M059J (cell line): ENCODE measurements at regions not wholly inside any gene's neighbourhood (a gene's known extent, or its start where the extent isn't known, plus 50 kb on each side); places are given as distances from the start of the nearest gene placed in this dataset.
"Not testable (repeated sequence)": the region's sequence is repeated elsewhere in the genome, so short reads cannot be mapped to it uniquely, and the experiment has no call there.

Source experiments
- DNase-seq: peaks from one replicate; pipeline ENCODE4 v3.0.0-alpha.2; 2012; ENCODE audit warnings: low read depth

GRCh38 chr1:146883190-146883589 is 54.9 kb upstream of the NBPF12 start:
- not testable (repeated sequence) for DNase-seq

GRCh38 chr1:146881096-146881495 is 57.0 kb upstream of the NBPF12 start:
- not testable (repeated sequence) for DNase-seq

DNA sequence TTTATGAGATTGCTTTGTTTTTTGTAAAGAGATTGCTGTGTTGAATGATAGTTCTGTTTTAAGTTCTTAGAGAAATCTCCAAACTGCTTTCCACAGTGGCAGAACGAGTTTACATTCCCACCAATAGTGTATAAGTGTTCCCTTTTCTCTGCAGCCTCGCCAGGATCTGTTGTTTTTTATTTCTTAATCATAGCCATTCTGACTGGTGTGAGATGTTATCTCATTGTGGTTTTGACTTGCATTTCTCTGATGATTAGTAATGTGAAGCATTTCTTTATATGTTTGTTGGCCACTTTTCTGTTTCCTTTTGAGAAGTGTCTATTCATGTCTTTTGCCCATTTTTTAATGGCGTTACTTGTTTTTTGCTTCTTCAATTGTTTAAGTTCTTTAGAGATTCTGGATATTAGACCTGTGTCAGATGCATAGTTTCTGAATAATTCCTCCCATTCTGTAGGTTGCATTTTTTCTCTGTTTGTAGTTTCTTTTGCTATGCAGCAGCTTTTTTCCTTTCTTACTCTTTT is 74.3 kb upstream of the NBPF12 start:
- DNase-seq = peak; percentile 26

GRCh38 chr1:146853147-146853546 is 85.0 kb upstream of the NBPF12 start:
- DNase-seq = not testable (repeated sequence)

DNA sequence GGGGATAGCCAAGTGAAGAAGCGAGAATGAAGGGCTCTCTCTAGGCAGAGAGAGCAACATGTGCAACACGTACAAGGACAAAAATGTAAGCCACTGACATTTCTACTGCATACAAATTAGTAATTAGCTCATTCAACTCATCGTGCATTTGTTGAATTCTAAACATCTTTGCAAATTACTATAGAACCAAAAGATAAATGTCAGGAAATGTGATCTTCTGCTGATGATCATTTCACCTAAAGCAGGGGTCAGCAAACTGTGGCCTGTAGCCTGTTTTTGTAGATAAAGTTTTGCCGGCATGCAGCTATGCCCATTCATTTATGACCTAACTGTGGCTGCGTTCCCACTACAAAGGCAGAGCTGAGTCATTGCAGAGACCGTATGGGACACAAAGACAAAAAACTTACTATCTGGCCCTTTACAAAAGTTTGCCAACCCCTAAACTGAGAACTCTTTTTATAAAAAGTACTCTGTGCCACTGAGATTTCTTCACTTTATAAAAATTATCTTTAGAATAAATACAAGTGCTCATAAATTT is 87.7 kb upstream of the NBPF12 start:
- peak; percentile 28 for DNase-seq

- DNase-seq = not testable (repeated sequence)
These were observed 99.4 kb upstream of the NBPF12 start for GRCh38 chr1:146838725-146839124.

DNA sequence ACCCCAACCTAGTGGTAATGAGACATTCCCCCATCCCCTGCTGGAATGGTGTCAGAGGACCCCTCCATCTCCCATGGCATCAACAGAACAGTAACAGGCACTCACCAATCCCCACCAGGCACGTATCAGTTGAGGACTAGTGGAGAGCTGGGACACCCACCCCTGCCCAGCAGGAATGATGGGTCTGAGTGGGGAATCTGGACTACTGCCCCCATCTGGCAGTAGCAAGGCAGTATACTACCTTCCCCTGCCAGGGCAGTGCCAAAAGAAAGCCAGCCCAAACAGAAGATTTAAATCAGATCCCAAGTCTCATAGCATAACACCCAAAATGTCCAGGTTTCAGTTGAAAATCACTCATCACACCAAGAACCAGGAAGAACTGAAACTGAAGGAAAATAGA is 111.2 kb upstream of the NBPF12 start:
- DNase-seq = not testable (repeated sequence)

- DNase-seq = not testable (repeated sequence)
These were observed 143.9 kb upstream of the NBPF12 start for GRCh38 chr1:146794236-146794635.

- DNase-seq = not testable (repeated sequence)
These were observed 145.4 kb upstream of the NBPF12 start for GRCh38 chr1:146792725-146793124.

DNA sequence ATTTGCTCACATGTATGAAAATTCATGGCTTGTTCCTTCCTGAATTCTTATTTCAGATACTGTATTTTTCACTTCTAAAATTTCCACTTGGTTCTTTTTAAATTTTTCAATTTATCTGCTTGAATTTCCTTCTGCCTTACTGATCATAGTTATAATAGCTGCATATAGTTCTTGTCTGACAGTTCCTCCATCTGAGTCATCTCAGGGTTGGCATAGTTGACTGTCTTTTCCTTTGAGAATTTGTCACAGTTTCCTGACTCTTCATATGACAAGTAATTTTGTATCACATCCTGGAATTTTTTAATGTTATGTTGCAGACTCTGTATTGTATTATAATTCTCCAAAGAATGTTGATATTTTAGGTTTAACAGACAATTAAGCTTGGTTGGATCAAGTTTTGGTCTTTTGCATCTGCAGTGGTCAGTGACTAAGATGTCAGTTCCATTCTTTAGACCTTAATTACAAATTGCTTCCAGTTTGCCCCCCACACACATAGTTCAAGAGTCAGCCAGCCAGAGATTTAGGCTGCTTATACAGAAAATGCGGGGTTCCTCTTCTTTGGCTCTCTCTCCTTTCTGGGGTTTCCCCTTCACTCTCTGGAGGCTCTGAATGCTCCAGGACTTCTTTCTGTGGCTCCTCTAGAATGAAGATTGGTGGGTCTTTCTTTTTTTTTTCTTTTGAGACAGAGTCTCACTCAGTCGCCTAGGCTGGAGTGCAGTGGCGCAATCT is 153.7 kb upstream of the NBPF12 start:
- peak; percentile 33 for DNase-seq

DNA sequence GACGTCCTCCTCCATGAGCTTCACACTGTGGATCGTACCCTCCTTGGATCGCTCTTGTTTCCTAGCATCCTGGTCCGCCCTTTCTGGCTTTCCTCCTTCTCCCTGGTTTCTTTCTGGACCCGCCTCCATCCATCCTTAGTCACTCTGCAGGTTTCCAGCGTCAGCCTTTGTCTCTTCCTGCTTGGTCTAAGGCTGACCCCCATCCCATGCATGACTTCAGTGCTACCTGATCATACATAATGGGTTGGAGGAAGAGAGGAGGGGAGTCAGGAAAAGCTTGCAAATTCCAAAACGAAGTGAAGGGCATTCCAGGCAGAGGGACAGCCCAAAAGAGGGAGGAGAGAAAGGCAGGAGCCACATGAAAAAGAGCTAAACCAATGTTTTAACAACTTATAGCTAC is 156.9 kb upstream of the NBPF12 start:
- DNase-seq = not testable (repeated sequence)

- peak; percentile 76 for DNase-seq
These were observed 160.1 kb upstream of the NBPF12 start for GRCh38 chr1:146777826-146778602.

- DNase-seq = not testable (repeated sequence)
These were observed 163.1 kb upstream of the NBPF12 start for GRCh38 chr1:146774988-146775387.

DNA sequence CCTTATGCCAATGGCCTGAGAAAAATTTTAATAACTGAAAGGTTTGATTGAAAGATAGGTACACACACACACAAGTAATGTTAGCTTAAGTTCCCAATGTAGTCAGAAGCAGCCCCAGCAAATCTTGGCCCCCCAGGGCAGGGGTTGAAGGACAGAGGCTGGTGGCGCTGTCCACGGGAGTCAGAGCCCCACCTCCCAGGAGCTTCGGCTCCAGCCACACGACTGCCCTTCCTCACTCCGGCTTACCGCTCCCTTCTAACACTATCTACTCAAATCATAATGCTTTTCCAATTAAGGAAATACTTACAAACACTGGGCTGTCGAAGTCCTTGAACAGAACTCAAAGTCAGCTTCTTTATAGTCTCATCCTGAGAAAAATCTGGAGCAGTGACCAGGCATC is 163.9 kb upstream of the NBPF12 start:
- not testable (repeated sequence) for DNase-seq

DNA sequence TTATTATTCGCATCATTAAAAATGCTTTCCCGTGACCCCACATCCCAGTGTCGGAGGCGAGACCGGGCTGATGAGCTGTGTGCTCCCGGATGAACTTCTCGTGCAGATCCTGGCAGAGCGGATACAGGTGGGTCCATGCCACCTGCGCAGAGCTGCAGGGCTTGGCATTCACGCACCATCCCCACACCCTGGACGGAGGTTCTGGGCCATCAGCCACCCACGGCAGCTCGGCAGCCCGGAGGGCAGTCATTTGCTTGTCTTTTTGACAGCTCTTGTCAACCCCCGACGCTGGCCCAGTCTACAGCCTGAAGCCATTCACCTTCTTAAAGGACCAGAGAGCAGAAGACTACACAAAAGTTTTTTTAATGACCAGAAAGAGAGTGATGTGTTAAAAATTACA is 166.7 kb upstream of the NBPF12 start:
- DNase-seq = not testable (repeated sequence)

DNA sequence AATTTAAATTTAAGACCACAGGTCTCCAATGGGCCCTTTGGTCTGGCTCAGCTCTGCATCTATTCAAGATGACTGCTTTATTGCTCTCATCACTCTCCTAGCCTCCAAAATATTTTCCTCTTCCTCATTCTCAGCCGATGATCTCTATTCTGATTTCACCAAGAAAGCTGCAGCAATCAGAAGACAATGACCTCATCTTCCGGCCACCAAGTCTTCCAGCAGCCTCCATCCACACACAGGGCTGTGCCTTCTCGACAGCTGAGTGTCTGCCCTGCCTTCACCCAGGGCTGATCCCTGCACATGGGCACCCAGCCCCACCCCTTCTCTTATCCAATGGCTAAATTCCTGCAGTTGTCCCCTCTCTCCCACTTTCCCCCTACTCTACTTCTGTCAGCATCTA is 167.1 kb upstream of the NBPF12 start:
- not testable (repeated sequence) for DNase-seq

DNA sequence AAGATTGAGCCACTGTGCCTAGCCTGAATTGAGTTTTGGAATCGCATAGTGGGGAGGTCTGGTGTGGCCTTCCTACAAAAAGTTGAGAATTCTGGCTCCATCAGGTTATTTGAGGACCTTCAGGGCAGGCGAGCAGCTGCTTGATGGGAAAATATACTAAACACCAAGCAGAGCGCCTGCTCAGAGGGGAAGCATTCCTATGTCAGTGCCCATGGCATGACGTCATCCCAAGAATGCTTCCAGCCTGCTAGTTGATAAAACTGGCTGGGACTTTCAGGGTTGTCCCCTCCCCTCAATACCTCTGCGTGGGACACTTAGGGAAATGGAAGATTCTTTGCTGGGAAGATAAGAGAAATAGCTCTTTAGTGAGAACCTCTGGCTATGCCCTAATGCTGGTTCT is 174.9 kb upstream of the NBPF12 start:
- DNase-seq = not testable (repeated sequence)

DNA sequence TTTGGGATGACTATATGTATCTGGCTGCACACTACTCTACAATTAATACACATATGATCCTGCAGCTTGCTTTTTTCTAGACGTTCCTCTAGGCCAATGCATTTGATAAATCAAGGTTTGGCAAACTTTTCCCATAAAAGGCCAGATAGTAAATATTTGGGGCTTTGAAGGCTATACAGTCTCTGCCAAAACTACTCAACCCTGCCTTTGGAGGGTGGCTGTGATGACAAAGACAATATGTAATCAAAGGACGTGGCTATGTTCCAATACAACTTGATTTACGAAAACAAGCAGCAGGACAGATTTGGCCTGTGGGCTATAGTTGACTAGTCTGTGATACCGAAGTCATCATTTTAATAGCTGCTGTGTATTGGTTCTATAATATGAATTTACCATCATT is 181.3 kb upstream of the NBPF12 start:
- DNase-seq = not testable (repeated sequence)

DNA sequence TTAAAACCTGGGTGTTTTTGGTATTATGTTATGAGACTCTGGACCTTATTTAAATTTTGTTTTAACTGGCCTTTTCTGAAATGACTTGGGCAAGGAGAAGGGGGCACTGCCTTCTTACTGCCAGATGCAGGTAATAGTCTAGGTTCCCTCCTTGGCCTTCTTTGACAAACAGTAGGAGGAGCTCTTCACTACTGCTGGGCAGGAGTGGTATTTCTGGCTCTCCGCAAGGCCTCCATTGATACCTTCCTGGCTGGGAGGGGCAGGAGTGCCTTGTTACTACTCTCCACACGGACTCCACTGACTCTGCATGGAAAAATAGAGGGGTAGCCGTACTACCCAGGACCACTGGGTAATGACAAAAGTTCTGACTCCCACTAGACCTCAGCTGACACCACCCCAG is 189.4 kb upstream of the NBPF12 start:
- DNase-seq = not testable (repeated sequence)

GRCh38 chr1:146731981-146732680 is 206.0 kb upstream of the NBPF12 start:
- DNase-seq = not testable (repeated sequence)

- not testable (repeated sequence) for DNase-seq
These were observed 208.3 kb upstream of the NBPF12 start for GRCh38 chr1:146729642-146730344.
